GM21737 (cell line): ENCODE measurements at regions not wholly inside any gene's neighbourhood (a gene's known extent, or its start where the extent isn't known, plus 50 kb on each side); places are given as distances from the start of the nearest gene placed in this dataset.

Source experiments
- ATAC-seq: cut with Tn5 transposase; IDR thresholded peaks from one replicate; pipeline ENCODE4 v1.9.1; 2021; ENCODE audit warnings: mild to moderate bottlenecking, moderate library complexity; ENCODE audit not compliant: unreplicated experiment

DNA sequence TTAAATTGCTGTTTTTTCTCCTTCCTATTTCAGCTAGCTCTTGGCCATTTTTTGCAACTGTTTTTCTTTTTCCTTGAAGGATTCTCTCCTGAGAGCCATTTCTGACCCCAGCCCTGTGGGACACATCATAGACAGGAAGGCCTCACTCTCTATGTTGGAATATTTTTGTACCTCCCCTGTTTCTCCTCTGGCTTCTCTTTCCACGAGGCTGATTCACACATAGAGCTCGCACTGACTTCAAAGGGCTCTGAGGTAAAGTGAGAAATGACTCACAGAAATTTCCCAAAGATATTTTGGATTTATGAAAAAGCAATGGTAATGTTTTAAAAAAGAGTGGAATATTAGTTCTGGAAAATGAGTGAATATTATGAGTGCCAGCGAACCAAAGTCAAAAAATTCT lies 181.7 kb upstream of the IGFBP7 start:
- ATAC-seq = no peak

DNA sequence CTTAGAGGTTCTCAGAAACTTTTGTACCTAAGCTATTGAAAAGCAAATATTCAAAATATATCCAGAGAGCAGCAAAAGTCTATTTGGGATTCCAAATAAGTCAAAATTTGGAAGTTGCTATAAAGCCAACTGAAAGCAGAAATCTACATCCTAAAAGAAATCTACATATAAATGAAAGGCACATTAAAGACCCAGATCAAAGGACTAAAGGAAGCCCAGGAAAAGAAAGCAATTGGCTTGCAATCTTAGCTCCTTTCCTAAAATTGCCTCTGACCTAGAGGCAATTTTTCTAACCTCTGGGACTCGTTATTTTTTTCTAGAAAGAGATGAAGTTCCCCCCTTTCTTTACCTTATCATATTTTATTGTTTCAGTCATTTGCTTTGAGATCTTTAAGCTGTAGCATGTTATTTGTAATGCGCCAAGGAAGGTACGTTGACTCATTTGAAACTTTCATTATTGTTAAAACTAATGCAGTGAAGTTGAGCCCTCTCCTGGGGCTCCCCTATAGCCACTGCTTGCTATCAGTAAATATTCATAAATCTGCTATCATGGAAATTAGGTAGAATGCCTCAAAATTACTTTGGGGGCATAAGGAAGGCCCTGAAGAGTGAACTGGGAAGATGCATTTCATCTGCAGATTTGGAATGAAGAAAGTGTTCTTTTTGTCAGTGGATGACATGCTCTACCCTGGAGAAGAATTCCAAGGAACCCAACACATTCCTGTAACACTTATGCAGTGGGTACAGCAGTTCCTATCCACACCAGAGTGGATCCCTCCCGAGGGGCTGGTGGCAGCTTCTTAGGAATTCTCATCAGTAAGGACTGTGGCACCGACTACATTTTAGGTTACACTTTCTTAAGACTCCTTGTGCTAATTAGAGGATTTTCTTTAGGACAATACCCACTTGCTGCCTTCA lies 177.8 kb upstream of the IGFBP7 start:
- no peak for ATAC-seq

GRCh38 chr4:57282933-57283310 lies 172.7 kb upstream of the IGFBP7 start:
- no peak for ATAC-seq

DNA sequence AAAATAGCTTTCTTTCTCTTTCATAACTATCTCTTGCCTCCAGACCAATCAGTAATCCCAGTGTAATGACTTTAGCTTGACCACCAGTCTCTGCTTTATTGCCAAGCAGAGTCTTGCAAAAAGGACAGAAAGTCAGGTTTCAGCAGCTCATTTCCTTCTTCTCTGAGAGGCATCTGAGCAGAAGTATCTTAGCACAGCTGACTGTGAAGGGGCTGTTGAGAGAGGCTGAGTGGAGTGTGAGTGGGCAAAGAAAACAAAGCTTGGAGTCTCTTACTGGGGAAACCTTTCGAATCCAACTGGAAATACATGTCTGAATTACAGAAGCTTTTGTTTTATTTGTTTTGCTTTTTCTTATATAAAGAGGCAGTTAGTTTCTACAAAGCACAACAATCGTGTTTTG lies 170.3 kb upstream of the IGFBP7 start:
- ATAC-seq = no peak

- no peak for ATAC-seq
Observed at GRCh38 chr4:57278780-57279179, 168.6 kb upstream of the IGFBP7 start.

DNA sequence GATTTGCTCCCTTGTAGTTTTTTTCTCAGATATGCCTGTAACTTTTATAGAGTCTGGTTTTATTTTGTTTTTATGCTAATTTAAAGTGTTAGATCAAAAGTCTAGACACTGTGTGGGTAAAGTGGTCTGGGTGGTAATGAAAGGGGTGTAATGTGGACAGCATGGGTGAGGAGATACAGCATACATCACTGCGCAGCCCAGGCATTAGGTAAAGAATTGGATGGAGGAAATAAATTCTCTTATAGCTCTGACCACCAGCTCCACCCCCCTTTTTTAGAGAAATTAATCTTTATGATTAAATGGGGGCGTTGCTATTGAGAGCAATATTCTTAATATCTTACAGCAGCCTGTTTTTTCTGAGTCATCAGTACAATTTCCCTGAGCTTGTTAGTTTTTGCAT lies 163.9 kb upstream of the IGFBP7 start:
- no peak for ATAC-seq

DNA sequence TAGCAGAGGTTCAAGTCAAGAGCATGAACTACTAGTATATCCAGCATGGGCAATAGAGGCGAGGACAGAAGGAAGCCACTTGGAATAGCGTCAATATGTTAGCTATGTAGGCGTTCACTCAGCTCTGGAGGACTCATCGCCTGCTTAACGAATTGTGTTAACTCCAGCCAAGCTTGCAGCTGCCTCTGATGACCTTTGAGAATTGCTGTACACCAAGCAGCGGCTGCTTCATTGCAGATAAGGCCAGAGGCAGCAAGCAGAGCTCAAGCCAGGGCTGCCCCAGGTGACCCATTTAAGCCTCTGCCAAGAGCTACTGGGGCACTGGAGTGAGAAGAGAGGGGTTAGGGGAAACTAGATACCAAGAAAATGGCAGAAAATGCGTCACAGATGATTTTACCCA lies 160.2 kb upstream of the IGFBP7 start:
- no peak for ATAC-seq

DNA sequence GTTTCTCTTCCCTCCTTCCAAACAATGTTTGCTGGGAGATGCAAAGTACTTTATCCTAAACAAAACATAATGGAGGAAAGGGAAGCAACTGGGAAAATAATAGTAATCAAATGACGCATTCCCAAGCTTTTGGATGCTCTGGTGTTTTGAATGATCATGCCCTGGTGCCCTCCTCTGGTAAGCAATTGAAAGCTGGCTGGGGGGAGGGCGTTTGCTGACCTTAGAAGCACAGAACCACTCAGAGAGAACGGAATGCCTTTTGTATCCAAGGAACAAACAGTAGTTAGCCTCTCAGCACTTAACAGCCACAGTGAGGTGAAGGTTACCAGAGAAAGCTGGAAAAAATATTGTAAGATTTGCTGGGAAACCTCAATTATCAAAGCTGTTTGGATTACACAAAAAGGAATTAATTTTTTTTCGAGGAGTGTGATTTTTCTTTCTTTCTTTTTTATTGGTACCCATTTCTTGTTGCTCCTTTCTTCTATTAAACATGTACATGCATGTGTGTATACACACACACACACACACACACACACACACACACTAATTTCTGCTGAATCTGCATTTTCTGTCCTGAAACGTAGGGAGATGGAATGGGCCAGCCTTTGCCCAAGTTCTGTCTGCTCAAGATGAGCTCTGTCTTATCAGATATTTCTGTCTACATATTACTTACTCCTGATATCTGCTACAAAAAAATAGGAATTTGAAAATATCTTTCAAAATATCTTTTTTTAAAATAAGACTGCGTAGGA lies 155.8 kb upstream of the IGFBP7 start:
- ATAC-seq = no peak

DNA sequence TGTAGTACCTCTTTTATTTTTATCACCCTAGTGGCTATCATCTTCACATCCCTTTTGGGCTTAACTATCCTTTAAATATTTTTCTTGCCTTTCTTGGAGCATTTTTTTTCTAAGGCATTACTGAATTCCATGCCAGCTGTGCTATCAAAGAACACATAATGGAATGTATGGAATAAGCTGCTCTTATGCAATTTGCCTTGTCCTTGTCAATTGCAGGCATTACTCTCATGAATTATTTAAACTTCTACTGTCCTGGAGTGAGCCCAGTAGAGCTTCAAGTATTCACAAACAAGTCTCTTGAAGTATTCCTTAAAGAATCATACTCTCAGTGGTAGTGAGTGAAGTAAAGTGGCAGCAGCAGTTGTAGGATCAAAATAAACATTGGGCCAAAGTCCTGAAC lies 144.6 kb upstream of the IGFBP7 start:
- ATAC-seq = no peak

- no peak for ATAC-seq
Observed at GRCh38 chr4:57249083-57249482, 138.9 kb upstream of the IGFBP7 start.

GRCh38 chr4:57243076-57243475 lies 132.9 kb upstream of the IGFBP7 start:
- ATAC-seq = no peak

DNA sequence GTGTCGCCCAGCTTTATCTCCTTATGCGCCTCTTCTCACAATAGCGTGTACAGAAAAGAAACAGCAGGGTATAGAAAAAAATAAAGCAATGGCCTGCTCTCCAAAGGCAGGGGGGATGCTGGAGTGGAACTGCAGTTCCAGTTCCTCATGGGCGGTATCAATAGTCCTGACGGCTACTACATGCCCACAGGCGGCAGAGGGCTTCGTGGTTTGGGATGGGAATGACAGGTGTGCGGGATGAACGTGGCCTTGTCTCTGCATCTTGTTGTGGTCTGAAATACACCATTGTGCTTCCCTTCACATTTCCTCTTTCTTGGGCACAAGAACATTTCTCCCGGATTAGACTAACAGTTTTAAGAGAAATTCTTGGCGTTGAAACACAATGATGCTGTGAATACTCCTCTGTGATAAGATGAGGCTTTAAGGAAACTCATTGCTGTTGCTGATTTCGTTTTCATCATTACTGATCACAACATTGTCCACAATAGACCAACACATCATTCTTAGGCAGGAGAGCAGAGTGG lies 124.1 kb upstream of the IGFBP7 start:
- ATAC-seq = no peak

DNA sequence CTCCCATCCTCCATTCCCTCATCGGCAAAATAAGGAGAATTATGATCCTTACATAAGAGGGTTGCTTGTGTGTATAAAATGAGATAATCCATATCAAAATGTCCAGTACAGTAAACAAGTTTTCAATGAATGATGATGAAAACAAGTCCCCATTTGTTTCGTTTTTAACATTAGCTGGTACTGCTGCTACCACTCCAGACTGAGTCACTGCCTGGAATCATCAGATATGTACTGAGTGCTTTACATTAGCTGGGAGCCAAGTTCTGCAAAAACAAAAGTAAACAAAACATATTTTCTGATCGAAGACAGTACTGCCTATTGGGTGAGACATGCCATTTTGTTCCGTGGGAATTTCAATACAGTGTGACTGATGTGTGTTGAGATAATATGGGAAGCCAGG lies 123.2 kb upstream of the IGFBP7 start:
- no peak for ATAC-seq

DNA sequence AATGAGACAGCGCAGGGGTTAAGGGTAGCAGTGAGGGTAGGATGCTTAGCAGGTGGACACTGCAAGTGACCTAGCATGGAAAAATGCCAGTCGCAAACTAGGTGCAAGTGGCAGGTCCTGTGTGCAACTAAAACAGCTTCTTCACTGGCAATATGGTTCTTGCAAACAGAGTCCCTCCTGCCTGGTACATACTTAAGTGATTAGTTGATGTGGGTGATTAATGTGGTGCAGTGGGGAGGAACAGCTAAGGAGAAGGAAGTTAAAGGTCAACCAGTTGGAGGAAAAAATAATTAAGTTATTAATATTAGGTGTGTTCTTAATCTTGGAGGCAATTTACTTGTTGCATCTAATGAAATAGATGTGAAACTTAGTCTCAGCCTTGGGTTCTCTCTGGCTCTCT lies 121.6 kb upstream of the IGFBP7 start:
- no peak for ATAC-seq

GRCh38 chr4:57220734-57221133 lies 110.5 kb upstream of the IGFBP7 start:
- ATAC-seq = no peak

GRCh38 chr4:57220172-57220571 lies 110.0 kb upstream of the IGFBP7 start:
- no peak for ATAC-seq

GRCh38 chr4:57219431-57219830 lies 109.2 kb upstream of the IGFBP7 start:
- ATAC-seq = no peak

DNA sequence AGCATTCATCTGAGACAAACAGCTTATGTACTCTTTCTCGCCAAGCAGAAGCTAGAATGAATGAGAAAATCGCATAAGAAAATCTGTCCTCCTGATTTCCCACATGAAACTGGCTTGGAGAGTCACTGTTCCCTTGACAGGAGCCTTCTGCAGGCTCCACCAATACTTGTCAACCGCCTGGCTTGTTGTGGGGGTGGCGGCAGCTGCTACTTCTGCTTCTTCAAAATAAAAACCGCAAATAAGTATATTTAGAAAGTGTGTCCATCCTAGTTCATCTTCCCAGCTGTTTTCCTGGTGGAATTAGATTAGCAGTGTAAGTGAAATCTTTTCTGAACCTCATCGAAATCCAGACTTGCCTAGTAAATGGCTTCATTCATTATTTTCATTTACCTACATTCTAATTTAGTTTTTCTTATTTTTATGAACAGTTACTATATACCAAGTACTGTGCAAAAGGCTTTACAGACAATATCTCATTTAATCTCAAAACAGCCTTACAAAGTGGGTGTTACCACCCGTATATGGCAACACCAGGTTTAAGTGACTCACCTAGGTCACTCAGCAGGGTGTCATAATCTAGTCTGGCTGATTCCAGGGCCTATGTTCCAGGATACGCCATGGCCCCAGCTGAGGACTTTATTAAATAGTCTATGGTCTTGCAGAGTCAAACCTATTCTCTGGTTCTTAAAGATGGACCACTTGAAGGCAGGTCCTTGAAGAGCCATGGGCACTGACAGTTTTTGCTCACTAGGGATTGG lies 104.6 kb upstream of the IGFBP7 start:
- ATAC-seq = no peak

- ATAC-seq = no peak
Observed at GRCh38 chr4:57211131-57211530, 100.9 kb upstream of the IGFBP7 start.

- no peak for ATAC-seq
Observed at GRCh38 chr4:57206172-57206571, 96.0 kb upstream of the IGFBP7 start.

DNA sequence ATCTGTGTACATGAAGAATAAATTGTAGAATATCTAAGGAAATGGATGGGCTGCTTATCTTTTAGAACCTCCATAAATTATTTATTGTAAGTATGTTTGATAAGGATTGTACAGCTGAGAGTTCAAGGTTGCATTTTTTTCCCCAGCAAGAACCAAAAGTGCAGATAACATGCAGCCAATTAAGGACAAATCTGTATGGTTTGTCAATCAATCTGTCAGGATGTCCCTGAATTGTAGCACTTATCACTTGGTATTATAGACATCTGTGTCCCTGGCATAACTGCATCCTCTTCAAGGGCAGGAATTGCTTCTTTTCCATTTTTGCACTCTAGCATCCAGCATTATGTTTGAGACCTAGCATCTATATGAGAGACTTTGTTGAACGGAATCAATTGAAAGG lies 95.4 kb upstream of the IGFBP7 start:
- ATAC-seq = no peak
